Prostate gland (tissue), 2 donors: ENCODE measurements at regions not wholly inside any gene's neighbourhood (a gene's known extent, or its start where the extent isn't known, plus 50 kb on each side); places are given as distances from the start of the nearest gene placed in this dataset.

Experiments used
- DNase-seq: peaks from one replicate; pipeline ENCODE4 v3.0.0-alpha.2; 2019; ENCODE audit warnings: low spot score
- H3K27ac ChIP-seq, 2 donors: fragments of 200-600 bp; sonication (generic); 2 replicates each; pipeline ENCODE4 v1.5.1; 2017 to 2019
- H3K27me3 ChIP-seq: fragments of 200-600 bp; sonication (generic); replicated peaks from 2 replicates; pipeline ENCODE4 v1.5.1; 2019; ENCODE audit not compliant: insufficient read depth
- H3K36me3 ChIP-seq, 2 donors: fragments of 200-600 bp; sonication (generic); 1 replicate in 1 of 2; 2 replicates in 1 of 2; pipeline versions ENCODE4 v1.5.1 to v1.8.1; 2017 to 2019
- H3K4me1 ChIP-seq: fragments of 200-600 bp; sonication (generic); replicated peaks from 2 replicates; pipeline ENCODE4 v1.5.1; 2019
- H3K4me3 ChIP-seq, 2 donors: fragments of 200-600 bp; sonication (generic); 2 replicates each; pipeline ENCODE4 v1.5.1; 2017 to 2019
- H3K9me3 ChIP-seq: fragments of 200-600 bp; sonication (generic); 2 replicates; pipeline ENCODE4 v1.5.1; 2017
- POLR2A ChIP-seq: fragments of 450-650 bp; IDR thresholded peaks from one replicate; pipeline ENCODE4 v1.6.1; 2016; ENCODE audit warnings: antibody characterized with exemption, mild to moderate bottlenecking
- POLR2AphosphoS5 ChIP-seq: sonication (generic); formaldehyde crosslinking; IDR thresholded peaks from one replicate; pipeline ENCODE4 v1.6.1; 2017; ENCODE audit warnings: antibody characterized with exemption
- WGBS: methylation state at CpG from one replicate; pipeline ENCODE4 v1.1.5; 2018; 5-methylcytosine and 5-hydroxymethylcytosine counted together
- intact Hi-C: fragments of 100-400 bp; cut with DNase I; formaldehyde crosslinking; loops from one replicate; pipeline ENCODE4 v1.14.2; 2022
- TF ChIP-seq, protein P1 (sequence below), 4 experiments: fragments of 200-600 bp in 2 of 4; fragments of 450-650 bp in 2 of 4; sonication (generic) in 2 of 4; IDR thresholded peaks; 1 replicate in 3 of 4; 2 replicates in 1 of 4; pipeline ENCODE4 v1.5.1; 2016 to 2019; ENCODE audit warnings: antibody characterized with exemption in 4 of 4, mild to moderate bottlenecking in 2 of 4, moderate library complexity in 2 of 4

DNA sequence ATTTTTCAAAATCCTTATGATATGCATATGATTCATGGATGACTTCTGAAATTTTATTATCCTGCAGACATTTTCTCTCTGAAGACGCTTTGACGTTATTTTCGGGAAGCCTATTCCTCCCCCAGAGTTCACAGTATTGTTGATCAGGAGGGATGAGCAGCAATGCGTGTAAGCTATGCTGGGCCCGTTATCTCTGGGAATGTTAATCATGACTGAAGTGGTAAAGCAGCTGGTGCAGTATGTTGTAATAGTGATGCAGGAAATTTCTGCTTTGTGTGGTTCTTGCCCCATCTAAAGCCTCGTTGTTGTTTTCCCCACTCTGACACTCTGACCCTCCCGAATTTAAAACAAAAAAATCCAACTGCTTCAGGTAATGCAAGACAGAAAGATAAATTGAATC, 1797.8 kb upstream of the WWC1 start:
- no peak for TF ChIP-seq POLR2AphosphoS5
- TF ChIP-seq, protein P1, sequence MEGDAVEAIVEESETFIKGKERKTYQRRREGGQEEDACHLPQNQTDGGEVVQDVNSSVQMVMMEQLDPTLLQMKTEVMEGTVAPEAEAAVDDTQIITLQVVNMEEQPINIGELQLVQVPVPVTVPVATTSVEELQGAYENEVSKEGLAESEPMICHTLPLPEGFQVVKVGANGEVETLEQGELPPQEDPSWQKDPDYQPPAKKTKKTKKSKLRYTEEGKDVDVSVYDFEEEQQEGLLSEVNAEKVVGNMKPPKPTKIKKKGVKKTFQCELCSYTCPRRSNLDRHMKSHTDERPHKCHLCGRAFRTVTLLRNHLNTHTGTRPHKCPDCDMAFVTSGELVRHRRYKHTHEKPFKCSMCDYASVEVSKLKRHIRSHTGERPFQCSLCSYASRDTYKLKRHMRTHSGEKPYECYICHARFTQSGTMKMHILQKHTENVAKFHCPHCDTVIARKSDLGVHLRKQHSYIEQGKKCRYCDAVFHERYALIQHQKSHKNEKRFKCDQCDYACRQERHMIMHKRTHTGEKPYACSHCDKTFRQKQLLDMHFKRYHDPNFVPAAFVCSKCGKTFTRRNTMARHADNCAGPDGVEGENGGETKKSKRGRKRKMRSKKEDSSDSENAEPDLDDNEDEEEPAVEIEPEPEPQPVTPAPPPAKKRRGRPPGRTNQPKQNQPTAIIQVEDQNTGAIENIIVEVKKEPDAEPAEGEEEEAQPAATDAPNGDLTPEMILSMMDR (IDR thresholded peaks at IDR 0.05), result no peak
- Histone ChIP-seq H3K27ac (no peak overlapping the region), H3K4me3 (no peak overlapping the region), H3K36me3 (no peaks in the 10 kb centered on the region), H3K4me1 (no peaks in the 10 kb centered on the region), H3K27me3 (no peaks in the 10 kb centered on the region), H3K9me3 (no peaks in the 10 kb centered on the region)
- 83% methylated on average over 7 of the region's 7 CpGs for WGBS
- intact Hi-C loops, result no loop called here
- no peak for DNase-seq

DNA sequence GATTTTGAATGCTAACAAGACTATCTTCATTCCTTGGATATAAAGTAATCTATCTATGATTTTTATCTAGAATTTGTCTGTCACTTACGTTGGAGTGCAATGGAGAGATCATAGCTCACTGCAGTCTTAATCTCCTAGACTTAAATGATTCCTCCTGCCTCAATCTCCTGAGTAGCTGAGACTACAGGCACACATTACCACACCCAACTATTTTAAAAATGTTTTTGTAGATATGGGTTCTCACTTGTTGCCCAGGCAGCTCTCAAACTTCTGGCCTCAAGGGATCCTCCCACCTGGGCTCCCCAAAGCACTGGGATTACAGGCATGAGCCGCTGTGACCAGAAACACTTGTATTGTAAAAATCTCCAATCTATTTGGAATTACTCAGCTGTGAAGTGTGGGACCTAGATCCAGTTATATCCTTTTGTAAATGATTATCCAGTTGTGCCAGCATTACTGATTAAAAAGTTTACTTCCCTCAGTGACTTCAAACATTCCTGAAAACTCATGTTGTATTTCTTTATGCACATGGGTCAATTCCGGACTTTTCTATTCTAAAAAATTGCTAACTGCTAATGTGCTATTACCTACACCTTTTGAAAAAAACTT, 1793.8 kb upstream of the WWC1 start:
- no peak for TF ChIP-seq POLR2A
- intact Hi-C loops, result no loop called here
- H3K36me3 ChIP-seq, result no peaks in the 10 kb centered on the region
- H3K27me3 ChIP-seq, result no peaks in the 10 kb centered on the region
- 60% methylated on average over 3 of the region's 3 CpGs for WGBS
- H3K27ac ChIP-seq, result no peak overlapping the region
- no peak overlapping the region for H3K4me3 ChIP-seq
- no peaks in the 10 kb centered on the region for H3K9me3 ChIP-seq
- no peaks in the 10 kb centered on the region for H3K4me1 ChIP-seq
- no peak for DNase-seq

DNA sequence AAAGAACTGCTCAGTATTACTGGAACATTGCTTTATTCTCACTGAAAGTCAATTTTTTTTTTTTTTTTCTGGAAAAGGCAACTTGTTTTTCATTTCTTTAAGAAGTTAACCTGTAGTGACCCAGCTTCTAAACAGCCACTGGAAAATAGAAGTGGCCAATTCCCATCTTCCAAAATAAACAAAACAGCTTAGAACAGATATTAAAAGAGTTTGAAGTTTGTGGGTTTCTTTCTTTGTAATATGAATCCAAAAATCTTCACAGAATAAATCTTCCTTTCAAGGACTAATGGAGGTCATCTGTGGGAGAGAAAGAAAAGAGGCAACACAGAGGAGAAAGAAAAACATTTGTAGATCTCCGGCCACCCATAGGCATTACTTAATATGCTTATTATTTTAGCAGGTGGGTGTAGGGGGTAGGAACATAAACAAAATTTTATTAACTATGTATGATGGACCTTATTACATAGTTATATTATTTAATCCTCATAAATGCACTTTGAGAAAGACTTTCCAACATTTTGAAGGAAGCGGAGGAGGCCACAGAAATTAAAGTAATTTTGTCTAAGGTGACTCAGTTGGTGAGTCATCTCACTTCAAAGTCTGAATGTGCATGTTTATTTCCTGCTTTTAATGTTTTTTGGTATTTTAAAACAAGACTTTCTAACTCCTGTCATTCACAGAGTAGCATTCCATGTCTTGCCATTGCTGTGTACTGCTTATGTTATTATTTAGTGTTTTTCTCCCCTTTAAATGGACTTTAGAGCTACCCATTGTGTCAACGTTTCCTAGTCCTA, 1791.8 kb upstream of the WWC1 start:
- no peak for DNase-seq
- no peaks in the 10 kb centered on the region for H3K36me3 ChIP-seq
- H3K27ac ChIP-seq, result no peak overlapping the region
- intact Hi-C loops, result no loop called here
- no peaks in the 10 kb centered on the region for H3K27me3 ChIP-seq
- H3K9me3 ChIP-seq, result no peaks in the 10 kb centered on the region
- TF ChIP-seq, protein P1 (IDR thresholded peaks at IDR 0.05), result no peak
- no peak for TF ChIP-seq POLR2A
- TF ChIP-seq POLR2AphosphoS5, result no peak
- H3K4me3 ChIP-seq, result no peak overlapping the region
- H3K4me1 ChIP-seq, result no peaks in the 10 kb centered on the region
- 67% methylated on average over 3 of the region's 3 CpGs for WGBS

DNA sequence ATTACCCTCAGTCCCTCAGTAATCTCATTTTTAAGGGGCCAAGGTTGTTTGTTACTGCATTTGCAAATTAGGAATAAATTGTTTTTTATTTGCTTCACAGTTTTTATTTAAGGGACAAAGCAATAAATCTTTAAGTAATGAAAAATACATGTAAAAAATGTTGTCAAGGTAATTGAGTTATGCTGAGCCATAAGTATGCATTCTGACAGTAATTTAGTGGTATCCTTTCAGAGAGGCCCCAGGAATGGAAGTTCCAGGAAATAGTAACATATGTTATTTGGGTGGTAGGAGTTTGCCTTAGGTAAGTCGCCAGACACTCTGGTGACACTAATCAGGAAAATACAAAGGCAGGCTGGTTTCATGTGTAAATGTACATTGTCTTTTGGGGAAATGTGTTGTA, 1787.9 kb upstream of the WWC1 start:
- Histone ChIP-seq H3K4me3 (no peak overlapping the region), H3K27me3 (no peaks in the 10 kb centered on the region), H3K4me1 (no peaks in the 10 kb centered on the region), H3K27ac (no peak overlapping the region), H3K36me3 (no peaks in the 10 kb centered on the region), H3K9me3 (no peaks in the 10 kb centered on the region)
- no peak for DNase-seq
- intact Hi-C loops, result no loop called here
- WGBS, result 91% methylated on average over 1 of the region's 1 CpG
- TF ChIP-seq, protein P1 (IDR thresholded peaks at IDR 0.05), result no peak
- TF ChIP-seq POLR2A (no peak), POLR2AphosphoS5 (no peak)

GRCh38 chr5:166505067-166505466, 1786.4 kb upstream of the WWC1 start:
- no peaks in the 10 kb centered on the region for H3K36me3 ChIP-seq
- no peak overlapping the region for H3K4me3 ChIP-seq
- no peaks in the 10 kb centered on the region for H3K4me1 ChIP-seq
- DNase-seq, result no peak
- no peak overlapping the region for H3K27ac ChIP-seq
- intact Hi-C loops, result no loop called here
- TF ChIP-seq POLR2AphosphoS5 (no peak), POLR2A (no peak)
- TF ChIP-seq, protein P1 (IDR thresholded peaks at IDR 0.05), result no peak
- 49% methylated on average over 2 of the region's 2 CpGs for WGBS
- no peaks in the 10 kb centered on the region for H3K9me3 ChIP-seq
- no peaks in the 10 kb centered on the region for H3K27me3 ChIP-seq
